ENCODE measurements at regions not wholly inside any gene's neighbourhood (a gene's known extent, or its start where the extent isn't known, plus 50 kb on each side); places are given as distances from the start of the nearest gene placed in this dataset.

DNA sequence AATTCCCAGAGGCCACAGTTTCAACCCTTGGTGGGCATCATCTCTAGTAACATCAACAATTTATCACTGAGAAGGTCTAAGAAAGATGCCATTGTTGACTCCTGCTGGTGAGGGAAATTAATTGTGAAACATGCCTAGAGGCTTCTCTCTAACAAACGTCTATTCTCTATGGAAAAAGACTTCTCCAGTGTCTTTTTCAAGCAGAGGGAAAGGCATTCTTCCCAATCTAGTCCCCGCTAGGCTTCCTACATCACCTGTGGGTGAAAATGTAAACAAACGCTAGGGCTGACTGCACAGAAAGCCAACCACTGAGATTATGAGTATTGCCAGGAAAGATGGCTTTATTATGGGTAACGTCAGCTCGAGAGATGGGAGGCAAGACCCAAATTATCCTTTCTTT lies 677.4 kb downstream of the NCAM2 start:
- TF ChIP-seq CTCF (IDR thresholded peaks at IDR 0.05; ENCODE audit: insufficient read depth, low read depth, low read length, missing control alignments): no peak
- no peak overlapping the region for H3K4me3 ChIP-seq (ENCODE audit: low read depth, low read length)
- no peak for DNase-seq (ENCODE audit: low read depth)

- DNase-seq (ENCODE audit: low read depth): no peak
- no peak overlapping the region for H3K4me3 ChIP-seq (ENCODE audit: low read depth, low read length)
- no peak for TF ChIP-seq CTCF (IDR thresholded peaks at IDR 0.05; ENCODE audit: insufficient read depth, low read depth, low read length, missing control alignments)
Measured at GRCh38 chr21:21682172-21682571, 684.0 kb downstream of the NCAM2 start.

GRCh38 chr21:21688889-21689288 lies 690.7 kb downstream of the NCAM2 start:
- DNase-seq (ENCODE audit: low read depth): no peak
- TF ChIP-seq CTCF (IDR thresholded peaks at IDR 0.05; ENCODE audit: insufficient read depth, low read depth, low read length, missing control alignments): no peak
- H3K4me3 ChIP-seq (ENCODE audit: low read depth, low read length): no peak overlapping the region

GRCh38 chr21:21690068-21690665 lies 692.0 kb downstream of the NCAM2 start:
- DNase-seq (ENCODE audit: low read depth): no peak
- no peak overlapping the region for H3K4me3 ChIP-seq (ENCODE audit: low read depth, low read length)
- TF ChIP-seq CTCF (IDR thresholded peaks at IDR 0.05; ENCODE audit: insufficient read depth, low read depth, low read length, missing control alignments): no peak

GRCh38 chr21:21712748-21713520 lies 714.7 kb downstream of the NCAM2 start:
- no peak for TF ChIP-seq CTCF (IDR thresholded peaks at IDR 0.05; ENCODE audit: insufficient read depth, low read depth, low read length, missing control alignments)
- H3K4me3 ChIP-seq (ENCODE audit: low read depth, low read length): no peak overlapping the region
- no peak for DNase-seq (ENCODE audit: low read depth)

DNA sequence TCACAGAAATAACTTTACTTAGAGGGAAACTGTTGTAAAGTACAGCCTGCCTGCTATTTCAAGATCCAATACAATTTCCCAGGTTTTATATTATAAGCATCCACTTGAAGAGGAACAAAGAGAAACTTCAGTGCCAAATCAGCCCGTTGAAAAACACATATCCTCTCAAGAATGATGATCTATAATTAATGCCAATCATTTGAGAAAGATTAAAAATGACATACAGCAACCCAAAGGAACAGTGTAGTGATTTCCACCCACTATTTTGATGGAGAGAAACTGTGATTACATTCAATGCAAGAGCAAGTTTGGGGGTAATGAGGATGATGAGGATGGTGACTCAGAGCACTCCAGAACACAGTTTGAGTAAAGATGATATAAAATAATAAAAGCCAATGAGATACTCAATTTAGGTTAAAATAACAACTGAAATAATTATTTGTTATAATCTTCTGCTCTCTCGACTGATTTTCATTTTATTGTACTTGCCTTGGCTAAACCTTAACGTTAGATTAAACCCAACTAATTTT lies 715.5 kb downstream of the NCAM2 start:
- no peak for DNase-seq (ENCODE audit: low read depth)
- TF ChIP-seq CTCF (IDR thresholded peaks at IDR 0.05; ENCODE audit: insufficient read depth, low read depth, low read length, missing control alignments): no peak
- H3K4me3 ChIP-seq (ENCODE audit: low read depth, low read length): no peak overlapping the region
